ENCODE measurements at regions not wholly inside any gene's neighbourhood (a gene's known extent, or its start where the extent isn't known, plus 50 kb on each side); places are given as distances from the start of the nearest gene placed in this dataset.

DNA sequence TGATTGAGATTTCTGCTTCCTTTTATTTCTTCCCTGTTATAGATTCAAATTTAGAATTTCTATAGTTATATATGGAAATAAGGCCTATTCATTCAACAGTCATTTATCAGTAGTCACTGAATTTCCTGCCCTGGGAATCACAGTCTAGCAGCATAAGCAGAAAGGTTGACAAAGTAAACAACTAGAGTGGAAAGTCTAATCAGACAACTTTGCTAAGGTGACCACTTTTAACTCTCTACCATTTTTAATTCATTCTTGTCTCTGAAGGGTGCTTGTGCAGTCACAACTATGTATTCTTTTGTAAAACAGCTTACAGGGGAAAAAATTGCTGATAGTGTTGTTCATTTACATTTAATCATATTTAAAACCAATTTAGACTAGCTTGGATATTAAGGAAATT is 66.1 kb upstream of the PLA2G4A start:
- H3K4me3 ChIP-seq (ENCODE audit: insufficient read depth, low read depth, low read length) = no peak overlapping the region
- H3K9ac ChIP-seq (ENCODE audit: low read depth, low read length) = no peak overlapping the region
- no peak overlapping the region for H2AK9ac ChIP-seq (replicated peaks; ENCODE audit: low read depth, low read length, poor library complexity)
- H3K4me1 ChIP-seq (ENCODE audit: control insufficient read depth, insufficient read depth, low read length) = no peaks in the 10 kb centered on the region
- TF ChIP-seq RAD21 (IDR thresholded peaks at IDR 0.05; ENCODE audit: low read length) = no peak
- TF ChIP-seq, protein P1, sequence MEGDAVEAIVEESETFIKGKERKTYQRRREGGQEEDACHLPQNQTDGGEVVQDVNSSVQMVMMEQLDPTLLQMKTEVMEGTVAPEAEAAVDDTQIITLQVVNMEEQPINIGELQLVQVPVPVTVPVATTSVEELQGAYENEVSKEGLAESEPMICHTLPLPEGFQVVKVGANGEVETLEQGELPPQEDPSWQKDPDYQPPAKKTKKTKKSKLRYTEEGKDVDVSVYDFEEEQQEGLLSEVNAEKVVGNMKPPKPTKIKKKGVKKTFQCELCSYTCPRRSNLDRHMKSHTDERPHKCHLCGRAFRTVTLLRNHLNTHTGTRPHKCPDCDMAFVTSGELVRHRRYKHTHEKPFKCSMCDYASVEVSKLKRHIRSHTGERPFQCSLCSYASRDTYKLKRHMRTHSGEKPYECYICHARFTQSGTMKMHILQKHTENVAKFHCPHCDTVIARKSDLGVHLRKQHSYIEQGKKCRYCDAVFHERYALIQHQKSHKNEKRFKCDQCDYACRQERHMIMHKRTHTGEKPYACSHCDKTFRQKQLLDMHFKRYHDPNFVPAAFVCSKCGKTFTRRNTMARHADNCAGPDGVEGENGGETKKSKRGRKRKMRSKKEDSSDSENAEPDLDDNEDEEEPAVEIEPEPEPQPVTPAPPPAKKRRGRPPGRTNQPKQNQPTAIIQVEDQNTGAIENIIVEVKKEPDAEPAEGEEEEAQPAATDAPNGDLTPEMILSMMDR (conservative IDR thresholded peaks at IDR 0.05; ENCODE audit: low read depth, low read length) = no peak
- H2BK5ac ChIP-seq (ENCODE audit: low read depth, low read length, poor library complexity, severe bottlenecking) = no peak overlapping the region
- no peak overlapping the region for H2BK15ac ChIP-seq (ENCODE audit: low read depth, low read length)
- POLR2A ChIA-PET (ENCODE audit: unreplicated experiment) = no interaction called here
- H3K36me3 ChIP-seq (ENCODE audit: control insufficient read depth, insufficient read depth, low read length) = no peaks in the 10 kb centered on the region
- H2BK20ac ChIP-seq (ENCODE audit: low read depth, low read length) = no peak overlapping the region; the same call in 1 of the 2 replicates
- no peaks in the 10 kb centered on the region; the same call in 1 of the 2 replicates for H3K9me1 ChIP-seq (ENCODE audit: insufficient read depth, low read length)
- no peak overlapping the region for H2AFZ ChIP-seq (replicated peaks; ENCODE audit: low read length, poor library complexity)
- H3K14ac ChIP-seq (replicated peaks; ENCODE audit: low read depth, low read length) = no peak overlapping the region
- H4K5ac ChIP-seq (ENCODE audit: low read depth, low read length) = no peak overlapping the region
- intact Hi-C loops (cut with micrococcal nuclease) = no loop called here
- H4K91ac ChIP-seq (ENCODE audit: insufficient read depth, low read depth, low read length) = no peak overlapping the region
- no peak for ATAC-seq (ENCODE audit: low read depth)
- CTCF ChIA-PET = no interaction called here
- no peak overlapping the region for H3K27ac ChIP-seq (ENCODE audit: insufficient read depth, low read length)
- no peak overlapping the region for H2BK120ac ChIP-seq (ENCODE audit: low read depth, low read length)
- no peak overlapping the region for H4K8ac ChIP-seq (ENCODE audit: low read depth in 2 of 2, low read length in 2 of 2)
- H3K23ac ChIP-seq (ENCODE audit: low read depth, low read length) = no peak overlapping the region
- H3K4me2 ChIP-seq (ENCODE audit: low read depth, low read length) = no peak overlapping the region
- H4K20me1 ChIP-seq (ENCODE audit: insufficient read depth, low read length) = no peaks in the 10 kb centered on the region; the same call in 1 of the 2 replicates
- H3K9me3 ChIP-seq (ENCODE audit: control insufficient read depth, insufficient read depth, low read length) = no peaks in the 10 kb centered on the region
- H3K18ac ChIP-seq (ENCODE audit: low read depth, low read length) = no peak overlapping the region
- H3K79me1 ChIP-seq (ENCODE audit: low read depth in 1 of 2, low read length in 2 of 2) = no peaks in the 10 kb centered on the region
- no peak overlapping the region for H2AK5ac ChIP-seq (ENCODE audit: low read depth, low read length)
- dilution Hi-C loops (cut with HindIII; ENCODE audit: low sequenced_read_pairs, unreplicated experiment) = no loop called here
- in situ Hi-C loops (cut with MboI; ENCODE audit: low sequenced_read_pairs) = no loop called here
- no peak overlapping the region for H3K4ac ChIP-seq (ENCODE audit: low read depth, low read length)
- DNase-seq = no peak
- BruUV-seq (replicated peaks) = no TSS peak
- H3K56ac ChIP-seq (ENCODE audit: extremely low read depth, insufficient read depth, low read length) = no peak overlapping the region
- peaks cover 11% of the 10 kb centered on the region; the same call in 1 of the 2 replicates for H3K27me3 ChIP-seq (ENCODE audit: control insufficient read depth, insufficient read depth, low read length)
